OCI-LY1 (cell line): ENCODE measurements at regions not wholly inside any gene's neighbourhood (a gene's known extent, or its start where the extent isn't known, plus 50 kb on each side); places are given as distances from the start of the nearest gene placed in this dataset.

Experiments used
- H2AFZ ChIP-seq: fragments of 200-600 bp; sonication (generic), shearing (Covaris generic); 2 replicates; pipeline ENCODE4 v1.6.0; 2014; ENCODE audit warnings: antibody characterized with exemption, mild to moderate bottlenecking, low read length
- H3F3A ChIP-seq: fragments of 200-600 bp; sonication (generic), shearing (Covaris generic); 2 replicates; pipeline ENCODE4 v1.6.0; 2014; ENCODE audit warnings: mild to moderate bottlenecking, antibody characterized with exemption, low read length, moderate library complexity; ENCODE audit not compliant: insufficient read depth
- H3K27ac ChIP-seq: fragments of 200-600 bp; sonication (generic); 2 replicates; pipeline ENCODE4 v1.5.1; 2014; ENCODE audit warnings: low read length, mixed run types, mild to moderate bottlenecking, low read depth; ENCODE audit not compliant: poor library complexity, severe bottlenecking
- H3K27me3 ChIP-seq: fragments of 200-600 bp; sonication (generic); 2 replicates; pipeline ENCODE4 v1.6.0; 2014; ENCODE audit warnings: antibody characterized with exemption, mild to moderate bottlenecking, low read length, moderate library complexity; ENCODE audit not compliant: insufficient read depth
- H3K36me3 ChIP-seq: fragments of 200-600 bp; sonication (generic); 2 replicates; pipeline ENCODE4 v1.6.1; 2014; ENCODE audit warnings: mild to moderate bottlenecking, antibody characterized with exemption, low read length, moderate library complexity, mixed read lengths; ENCODE audit not compliant: insufficient read depth
- H3K4me1 ChIP-seq: fragments of 200-600 bp; sonication (generic); 2 replicates; pipeline ENCODE4 v1.5.1; 2014; ENCODE audit warnings: mild to moderate bottlenecking, low read length, moderate library complexity; ENCODE audit not compliant: insufficient read depth, severe bottlenecking
- H3K4me2 ChIP-seq: fragments of 200-600 bp; sonication (generic), shearing (Covaris generic); 2 replicates; pipeline ENCODE4 v1.6.1; 2014; ENCODE audit warnings: low read length
- H3K4me3 ChIP-seq: fragments of 200-600 bp; sonication (generic); 2 replicates; pipeline ENCODE4 v1.5.1; 2014; ENCODE audit warnings: low read length, low read depth, mild to moderate bottlenecking, mixed read lengths; ENCODE audit not compliant: poor library complexity, severe bottlenecking
- H3K79me2 ChIP-seq: fragments of 200-600 bp; shearing (Covaris generic); 2 replicates; pipeline ENCODE4 v1.6.1; 2016; ENCODE audit warnings: mixed run types, low read length, mixed read lengths; ENCODE audit not compliant: insufficient read depth
- H3K9ac ChIP-seq: fragments of 200-600 bp; sonication (generic), shearing (Covaris generic); 2 replicates; pipeline ENCODE4 v1.6.1; 2014; ENCODE audit warnings: mild to moderate bottlenecking, low read length, mixed read lengths
- H3K9me2 ChIP-seq: fragments of 200-600 bp; sonication (generic), shearing (Covaris generic); 2 replicates; pipeline ENCODE4 v1.6.1; 2014; ENCODE audit warnings: low read depth, mild to moderate bottlenecking, low read length, mixed read lengths
- H3K9me3 ChIP-seq: fragments of 200-600 bp; shearing (Covaris generic); 2 replicates; pipeline ENCODE4 v1.6.1; 2014; ENCODE audit warnings: low read length, mixed read lengths
- H4K20me1 ChIP-seq: fragments of 200-600 bp; sonication (generic), shearing (Covaris generic); 2 replicates; pipeline ENCODE4 v1.6.0; 2016; ENCODE audit warnings: mild to moderate bottlenecking, low read length; ENCODE audit not compliant: insufficient read depth
- EZH2 ChIP-seq: fragments of 200-600 bp; sonication (generic), shearing (Covaris generic); IDR thresholded peaks from 2 replicates; pipeline ENCODE4 v1.8.0; 2017; ENCODE audit warnings: borderline replicate concordance, mixed run types, mild to moderate bottlenecking, antibody characterized with exemption, low read length, moderate library complexity, mixed read lengths
- TF ChIP-seq, protein P1 (sequence below): fragments of 200-600 bp; sonication (generic), shearing (Covaris generic); IDR thresholded peaks from 2 replicates; pipeline ENCODE4 v1.5.1; 2017; ENCODE audit warnings: mild to moderate bottlenecking, antibody characterized with exemption, low read length, moderate library complexity, mixed read lengths

DNA sequence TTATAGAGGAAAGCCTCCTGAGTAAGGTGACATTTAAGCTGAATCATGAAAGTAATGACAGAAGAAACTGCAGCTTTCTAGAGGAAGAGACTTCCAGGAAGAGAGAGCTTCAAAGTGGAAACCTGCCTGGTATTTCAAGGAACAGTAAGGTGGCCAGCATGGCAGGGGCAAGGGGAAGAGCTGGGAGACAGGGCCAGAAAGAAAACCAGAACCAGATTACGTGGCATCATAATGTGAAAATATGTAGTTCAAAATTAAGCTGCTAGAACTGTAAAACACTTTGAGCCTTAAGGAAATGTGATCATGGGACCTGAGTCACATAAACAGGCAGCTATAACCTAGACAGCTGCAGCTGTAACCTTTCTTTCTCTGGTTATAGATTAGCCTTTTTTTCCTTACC lies 238.0 kb upstream of the FOXK1 start:
- H3K9me2 ChIP-seq = no peaks in the 10 kb centered on the region
- no peak overlapping the region for H2AFZ ChIP-seq
- no peaks in the 10 kb centered on the region for H3K9me3 ChIP-seq
- no peaks in the 10 kb centered on the region for H4K20me1 ChIP-seq
- H3K4me1 ChIP-seq = no peaks in the 10 kb centered on the region
- H3K27me3 ChIP-seq = no peaks in the 10 kb centered on the region
- no peaks in the 10 kb centered on the region for H3K36me3 ChIP-seq
- H3K79me2 ChIP-seq = no peaks in the 10 kb centered on the region
- H3F3A ChIP-seq = no peaks in the 10 kb centered on the region
- no peak overlapping the region for H3K4me3 ChIP-seq
- no peak overlapping the region for H3K9ac ChIP-seq
- H3K27ac ChIP-seq = no peak overlapping the region
- no peak overlapping the region for H3K4me2 ChIP-seq
- TF ChIP-seq, protein P1, sequence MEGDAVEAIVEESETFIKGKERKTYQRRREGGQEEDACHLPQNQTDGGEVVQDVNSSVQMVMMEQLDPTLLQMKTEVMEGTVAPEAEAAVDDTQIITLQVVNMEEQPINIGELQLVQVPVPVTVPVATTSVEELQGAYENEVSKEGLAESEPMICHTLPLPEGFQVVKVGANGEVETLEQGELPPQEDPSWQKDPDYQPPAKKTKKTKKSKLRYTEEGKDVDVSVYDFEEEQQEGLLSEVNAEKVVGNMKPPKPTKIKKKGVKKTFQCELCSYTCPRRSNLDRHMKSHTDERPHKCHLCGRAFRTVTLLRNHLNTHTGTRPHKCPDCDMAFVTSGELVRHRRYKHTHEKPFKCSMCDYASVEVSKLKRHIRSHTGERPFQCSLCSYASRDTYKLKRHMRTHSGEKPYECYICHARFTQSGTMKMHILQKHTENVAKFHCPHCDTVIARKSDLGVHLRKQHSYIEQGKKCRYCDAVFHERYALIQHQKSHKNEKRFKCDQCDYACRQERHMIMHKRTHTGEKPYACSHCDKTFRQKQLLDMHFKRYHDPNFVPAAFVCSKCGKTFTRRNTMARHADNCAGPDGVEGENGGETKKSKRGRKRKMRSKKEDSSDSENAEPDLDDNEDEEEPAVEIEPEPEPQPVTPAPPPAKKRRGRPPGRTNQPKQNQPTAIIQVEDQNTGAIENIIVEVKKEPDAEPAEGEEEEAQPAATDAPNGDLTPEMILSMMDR = no peak

DNA sequence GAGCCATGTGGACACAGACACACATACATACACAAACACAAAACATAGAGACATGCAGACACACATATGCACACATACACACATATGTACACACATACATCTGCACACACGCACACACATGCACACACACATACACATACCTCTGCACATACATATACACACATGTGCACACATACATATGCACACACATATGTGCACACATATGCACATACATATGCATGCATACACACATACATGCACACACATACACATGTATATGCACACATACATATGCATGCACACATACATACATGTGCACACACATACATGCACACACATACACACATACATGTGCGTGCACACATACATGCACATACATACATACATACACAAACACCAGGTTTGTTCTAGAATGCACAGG lies 236.3 kb upstream of the FOXK1 start:
- no peaks in the 10 kb centered on the region for H3K4me1 ChIP-seq
- H3K27me3 ChIP-seq = no peaks in the 10 kb centered on the region
- no peak overlapping the region for H2AFZ ChIP-seq
- H3K36me3 ChIP-seq = no peaks in the 10 kb centered on the region
- H3F3A ChIP-seq = no peaks in the 10 kb centered on the region
- H3K9me3 ChIP-seq = no peaks in the 10 kb centered on the region
- H3K9ac ChIP-seq = no peak overlapping the region
- H3K27ac ChIP-seq = no peak overlapping the region
- no peaks in the 10 kb centered on the region for H3K79me2 ChIP-seq
- H3K9me2 ChIP-seq = no peaks in the 10 kb centered on the region
- H4K20me1 ChIP-seq = no peaks in the 10 kb centered on the region
- H3K4me2 ChIP-seq = no peak overlapping the region
- TF ChIP-seq EZH2 = no peak
- TF ChIP-seq, protein P1 = no peak
- H3K4me3 ChIP-seq = no peak overlapping the region

DNA sequence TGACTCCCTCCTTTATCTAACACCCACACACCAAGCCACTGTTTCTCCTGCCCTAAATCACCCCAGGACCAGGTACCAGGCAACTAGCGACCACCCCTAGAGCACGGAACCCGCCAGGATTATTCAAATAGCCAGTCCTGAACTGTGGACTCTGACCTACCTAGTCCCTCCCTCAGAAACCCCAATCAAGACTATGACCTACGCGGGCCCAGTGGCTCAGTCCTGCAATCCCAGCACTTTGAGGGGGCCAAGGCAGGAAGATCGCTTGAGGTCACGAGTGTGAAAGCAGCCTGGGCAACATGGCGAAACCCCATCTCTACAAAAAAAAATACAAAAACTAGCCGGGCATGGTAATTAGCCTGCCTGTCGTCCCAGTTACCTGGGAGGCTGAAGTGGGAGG lies 232.8 kb upstream of the FOXK1 start:
- no peak overlapping the region for H3K9ac ChIP-seq
- no peaks in the 10 kb centered on the region for H3K79me2 ChIP-seq
- H3K36me3 ChIP-seq = no peaks in the 10 kb centered on the region
- no peaks in the 10 kb centered on the region for H3F3A ChIP-seq
- H3K9me2 ChIP-seq = no peaks in the 10 kb centered on the region
- no peaks in the 10 kb centered on the region for H3K27me3 ChIP-seq
- H2AFZ ChIP-seq = no peak overlapping the region
- H4K20me1 ChIP-seq = no peaks in the 10 kb centered on the region
- TF ChIP-seq, protein P1 = no peak
- TF ChIP-seq EZH2 = no peak
- H3K27ac ChIP-seq = no peak overlapping the region
- H3K9me3 ChIP-seq = no peaks in the 10 kb centered on the region
- no peaks in the 10 kb centered on the region for H3K4me1 ChIP-seq
- no peak overlapping the region for H3K4me2 ChIP-seq
- no peak overlapping the region for H3K4me3 ChIP-seq
